ENCODE measurements at regions not wholly inside any gene's neighbourhood (a gene's known extent, or its start where the extent isn't known, plus 50 kb on each side); places are given as distances from the start of the nearest gene placed in this dataset.

- TF ChIP-seq CTCF (IDR thresholded peaks at IDR 0.05) (no peak), POLR2A (IDR thresholded peaks at IDR 0.05) (no peak)
Observed at GRCh38 chr7:94239661-94240234, 154.9 kb upstream of the COL1A2 start.

All from breast epithelium (tissue), 3 donors.